ENCODE measurements at regions not wholly inside any gene's neighbourhood (a gene's known extent, or its start where the extent isn't known, plus 50 kb on each side); places are given as distances from the start of the nearest gene placed in this dataset.

DNA sequence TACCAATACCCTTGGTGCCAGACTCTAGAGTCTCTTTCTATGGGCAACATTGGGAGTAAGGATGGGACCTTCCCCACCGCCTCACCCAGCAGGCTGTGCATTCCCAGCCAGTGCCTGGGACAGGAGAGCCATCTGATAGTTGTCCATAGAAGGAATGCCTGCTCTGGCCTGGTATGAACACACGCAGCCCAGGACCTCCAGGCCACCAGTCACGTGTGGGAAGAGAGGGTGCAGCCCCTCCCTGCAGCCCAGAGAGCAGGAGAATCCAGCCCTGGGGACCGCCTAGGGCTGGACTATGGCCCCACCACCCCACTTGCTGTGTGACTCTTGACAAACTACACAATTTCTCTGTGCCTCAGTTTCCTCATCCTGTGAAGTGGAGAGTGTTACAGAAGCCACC is 52.5 kb upstream of the ID2 start:
- DNase-seq: no peak

DNA sequence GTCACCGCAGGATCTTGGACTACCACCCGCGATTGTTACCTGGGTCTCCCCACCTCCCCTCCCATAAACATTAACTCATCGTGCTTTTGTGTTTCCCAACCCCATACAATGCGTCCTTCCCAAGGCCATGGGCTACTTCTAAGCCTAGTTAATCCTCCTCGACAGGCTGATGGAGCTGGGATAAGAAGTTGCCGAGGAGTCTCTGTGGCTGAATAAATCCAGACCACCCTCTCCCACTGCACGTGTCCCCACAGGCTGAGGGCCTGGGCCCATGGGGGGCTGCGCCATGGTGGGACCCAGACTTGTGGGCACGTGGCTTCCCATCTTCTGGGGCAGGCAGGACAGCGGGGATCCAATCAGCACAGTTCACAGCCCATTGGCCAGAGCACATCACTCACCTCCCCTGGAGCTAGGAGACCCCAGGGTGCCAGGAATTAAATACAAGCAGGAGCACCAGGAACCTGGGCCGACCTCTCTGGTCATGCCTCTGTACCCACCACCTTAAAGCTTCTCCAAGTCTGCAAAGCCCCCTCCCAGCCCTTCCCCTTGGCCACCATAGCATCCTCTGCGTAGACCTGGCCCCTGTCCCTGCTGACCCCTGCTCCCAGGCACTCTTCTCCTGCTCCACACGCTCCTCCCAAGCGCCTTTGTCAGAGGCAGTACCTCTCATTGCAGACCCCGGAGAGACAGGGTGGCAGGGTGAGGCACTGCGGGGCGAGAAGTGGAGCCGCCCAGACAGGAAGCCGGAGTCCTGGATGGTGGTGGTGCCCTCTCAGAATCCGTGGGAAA is 51.0 kb upstream of the ID2 start:
- DNase-seq: no peak

DNA sequence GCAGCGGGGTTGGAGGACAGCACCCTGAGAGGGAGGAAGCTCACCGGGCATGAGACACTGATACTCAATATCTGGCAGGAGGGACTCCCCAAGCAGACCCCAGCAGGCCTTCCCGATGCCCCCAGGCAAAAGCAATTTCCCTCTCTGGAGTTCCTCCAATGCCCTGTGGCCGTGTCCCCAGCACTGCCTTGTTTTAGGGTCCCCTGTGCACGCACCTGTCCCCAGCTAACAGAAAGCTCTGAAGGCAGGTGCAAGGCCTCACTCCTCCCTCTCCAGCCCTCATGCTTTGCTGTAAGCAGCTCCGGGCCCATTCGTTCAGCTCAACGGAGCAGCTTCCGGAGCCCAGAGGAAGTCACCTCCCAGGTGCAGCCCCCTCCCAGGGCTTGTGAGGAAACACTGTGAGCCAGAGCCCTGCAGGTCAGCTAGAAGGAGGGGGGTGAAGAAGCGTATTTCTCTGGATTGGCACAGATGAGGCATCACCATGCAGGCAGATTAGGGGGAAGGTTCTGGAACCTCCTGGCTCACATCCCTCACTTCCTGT is 50.3 kb upstream of the ID2 start:
- DNase-seq: no peak
